Pons (tissue), 1 donor: ENCODE measurements at regions not wholly inside any gene's neighbourhood (a gene's known extent, or its start where the extent isn't known, plus 50 kb on each side); places are given as distances from the start of the nearest gene placed in this dataset.

Experiments
- DNase-seq: peaks from one replicate; pipeline ENCODE4 v3.0.0-alpha.2; 2016; ENCODE audit warnings: low spot score

DNA sequence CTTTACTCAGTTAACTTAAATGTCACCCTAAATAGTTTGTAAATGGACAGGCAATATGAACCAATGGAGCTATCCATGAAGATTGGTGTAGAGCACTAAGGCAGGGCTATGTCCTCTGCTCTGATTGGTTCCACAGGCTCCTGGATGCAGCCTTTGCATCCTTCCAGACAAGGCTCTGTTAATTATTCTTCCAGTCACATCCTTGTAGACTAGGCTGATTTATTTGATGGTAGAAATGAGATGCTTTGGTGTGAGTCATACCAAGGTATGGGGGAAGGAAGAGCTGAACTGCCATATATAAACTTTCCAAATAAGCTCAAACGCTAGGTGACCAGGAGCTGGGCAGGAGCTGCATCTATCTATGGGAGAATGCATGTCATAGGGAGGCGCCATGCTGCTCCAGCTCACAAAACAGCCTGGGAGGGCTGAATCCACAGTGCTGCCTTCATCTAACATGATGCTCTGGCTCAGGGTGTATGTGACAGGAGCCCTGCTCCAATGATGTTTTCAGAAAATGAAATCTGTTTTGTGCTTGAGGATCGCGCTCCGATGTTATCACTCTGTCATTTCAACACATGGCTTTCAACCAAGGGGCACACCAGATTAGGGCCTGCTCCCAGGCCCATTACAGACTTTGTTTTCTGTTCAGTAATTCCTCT lies 818.0 kb upstream of the ZNF608 start:
- DNase-seq: no peak

DNA sequence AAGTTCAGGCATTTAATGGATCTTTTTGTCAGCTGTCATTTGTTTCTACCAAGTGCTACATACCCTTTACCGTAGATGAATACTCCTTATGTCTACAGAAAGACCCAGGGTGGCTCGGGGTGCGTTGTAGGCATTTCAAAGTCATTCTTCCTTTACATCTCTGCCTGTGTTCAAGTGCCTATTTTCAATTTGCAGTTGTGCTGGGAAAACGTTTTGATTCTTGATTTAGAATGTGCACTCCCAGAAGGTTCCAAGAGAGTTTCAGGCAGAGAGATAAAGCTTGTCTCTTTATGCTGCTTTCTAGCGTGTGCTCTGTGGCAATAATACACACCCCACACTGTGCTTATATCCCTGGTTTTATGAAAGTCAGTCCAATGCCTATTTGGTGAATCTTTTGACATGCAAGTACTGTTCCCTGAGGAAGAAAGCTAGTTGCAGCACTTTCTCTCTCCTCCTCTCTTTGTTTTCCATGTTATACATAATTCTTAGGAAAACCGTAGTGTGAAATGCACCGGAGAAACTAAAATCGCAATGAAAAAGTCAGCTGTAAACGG lies 828.1 kb upstream of the ZNF608 start:
- peak; percentile 53 for DNase-seq

DNA sequence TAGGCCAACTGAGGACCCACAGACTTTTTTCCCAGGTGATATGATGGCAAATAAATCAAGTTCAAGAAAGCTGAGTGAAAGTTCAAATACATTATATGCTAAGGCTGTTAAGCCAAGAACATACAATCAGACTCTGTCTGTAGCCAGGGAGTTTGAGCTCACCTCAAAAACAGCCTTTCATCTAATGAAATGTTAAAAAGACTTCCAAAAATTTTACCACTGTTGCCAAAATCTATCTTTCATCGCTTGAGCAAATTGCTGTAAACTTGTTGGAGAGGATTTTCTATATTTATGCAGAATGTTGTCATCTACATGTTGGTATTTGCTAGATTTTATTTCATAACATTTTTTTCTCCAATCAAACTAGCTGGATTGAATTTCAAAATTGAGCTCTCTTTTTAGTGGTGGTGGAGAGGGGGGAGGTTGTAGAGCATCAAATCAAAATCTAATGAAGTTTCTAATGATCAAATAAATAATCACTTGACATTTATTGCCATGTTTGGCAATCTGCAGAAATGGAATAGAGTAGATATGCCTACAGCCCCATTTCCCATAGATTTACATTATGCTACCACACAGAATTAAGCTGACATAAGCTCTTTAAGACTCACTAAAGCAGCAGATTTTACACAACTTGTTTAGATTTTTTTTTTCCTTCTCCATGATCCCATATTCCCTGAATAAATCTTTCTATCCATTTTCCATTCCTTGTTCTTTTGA lies 828.9 kb upstream of the ZNF608 start:
- no peak for DNase-seq

DNA sequence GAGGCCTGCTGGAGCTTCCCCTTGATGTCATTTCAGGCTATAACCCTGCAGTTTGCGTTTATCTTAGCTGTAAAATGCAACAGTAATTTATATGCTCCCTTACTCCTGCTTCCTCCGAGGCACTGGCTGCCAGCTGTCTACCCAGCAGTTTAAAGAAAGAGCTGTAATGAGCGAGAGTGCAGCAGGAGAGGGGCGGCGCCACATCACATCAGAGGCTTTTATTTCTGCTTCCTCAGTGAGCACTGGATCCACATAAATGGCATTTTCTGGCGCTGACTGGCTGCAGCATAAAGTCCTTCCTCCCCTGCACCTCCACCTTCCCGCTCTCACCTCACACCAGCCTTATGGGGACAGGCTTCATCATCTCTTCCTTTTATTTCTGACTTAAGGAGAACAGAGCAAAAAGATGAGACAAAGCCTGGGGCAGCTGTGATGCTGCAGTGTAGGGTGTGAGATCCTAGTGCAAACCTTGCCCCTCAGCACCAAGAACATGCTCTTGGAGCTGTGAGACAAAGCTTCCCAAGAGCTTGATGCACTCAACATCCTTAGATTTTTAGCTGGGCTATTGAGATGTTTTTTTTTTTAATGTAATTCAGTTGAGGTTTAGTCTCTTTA lies 829.6 kb upstream of the ZNF608 start:
- peak; percentile 83 for DNase-seq

DNA sequence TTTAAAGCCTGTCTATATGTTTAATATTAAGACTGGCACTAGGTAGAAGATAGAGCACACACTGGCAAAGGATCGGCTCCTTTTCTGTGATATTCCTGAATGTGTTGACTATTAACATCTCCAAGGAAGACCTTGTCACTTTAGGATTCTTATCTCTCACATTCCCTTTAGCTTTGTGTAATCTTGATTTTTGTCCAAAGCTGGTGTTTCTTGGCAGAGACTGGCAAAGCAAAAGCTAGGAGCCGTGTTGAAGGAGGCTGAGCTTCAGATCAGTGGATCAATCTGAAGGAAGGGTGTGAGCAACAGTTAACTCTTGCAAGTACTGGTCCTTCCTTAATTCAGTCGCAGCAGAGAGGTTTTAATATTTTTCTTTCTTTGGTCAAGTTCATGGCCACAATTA lies 830.4 kb upstream of the ZNF608 start:
- no peak for DNase-seq

DNA sequence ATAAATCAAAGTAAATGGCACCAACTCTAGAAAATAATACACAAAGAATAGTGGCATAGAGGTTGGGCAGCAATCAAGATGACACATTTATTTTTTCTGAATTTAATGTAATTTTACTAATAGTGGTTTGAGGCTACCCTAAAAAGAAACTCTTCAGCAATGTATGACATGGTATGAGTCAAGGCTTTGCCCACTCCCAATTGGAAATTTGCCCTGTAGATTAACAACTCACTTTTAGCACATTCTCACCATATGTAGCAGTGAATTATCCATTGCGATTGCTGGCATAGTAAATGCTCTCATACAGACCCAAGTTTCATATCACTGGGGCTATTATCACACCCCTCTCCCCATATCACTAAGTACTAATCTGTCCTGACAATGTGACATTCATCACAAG lies 832.1 kb upstream of the ZNF608 start:
- no peak for DNase-seq

DNA sequence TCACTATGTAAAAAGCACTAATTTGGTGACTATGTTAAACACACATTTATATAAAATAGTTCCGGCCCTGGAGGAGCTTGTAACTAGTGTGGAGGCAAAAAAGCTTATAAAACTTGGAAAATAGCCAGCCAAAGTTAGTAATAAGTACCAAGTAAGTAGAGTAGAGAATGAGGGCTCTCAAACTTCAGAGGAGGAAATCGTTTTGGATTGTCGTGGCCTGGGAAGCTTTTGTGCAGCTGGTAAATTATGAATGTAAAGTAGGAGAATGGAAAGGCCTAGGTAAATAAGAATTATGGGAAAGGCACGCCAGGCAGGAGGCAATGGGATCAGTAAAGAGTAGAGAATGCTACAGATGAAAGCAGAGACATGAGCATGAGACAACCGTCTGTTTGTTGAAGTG lies 832.7 kb upstream of the ZNF608 start:
- no peak for DNase-seq

DNA sequence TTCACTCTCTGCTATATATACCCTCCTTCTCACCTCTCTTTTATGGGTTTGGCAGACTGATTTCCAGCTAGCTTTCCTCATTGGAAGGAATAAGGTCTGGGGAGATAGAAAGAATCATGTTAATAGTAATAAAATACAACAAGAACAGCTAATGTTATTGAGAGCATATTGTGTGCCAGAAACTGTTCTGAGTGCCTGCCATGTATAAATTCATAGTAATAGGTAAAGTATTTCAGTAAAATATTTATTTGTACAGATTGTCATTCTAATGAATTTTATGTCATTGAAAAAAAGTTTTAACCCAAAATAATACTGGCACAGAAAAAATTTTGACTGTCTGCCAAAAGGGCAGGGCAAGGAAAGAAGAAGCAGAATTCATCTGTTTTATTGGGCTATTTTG lies 834.9 kb upstream of the ZNF608 start:
- no peak for DNase-seq

DNA sequence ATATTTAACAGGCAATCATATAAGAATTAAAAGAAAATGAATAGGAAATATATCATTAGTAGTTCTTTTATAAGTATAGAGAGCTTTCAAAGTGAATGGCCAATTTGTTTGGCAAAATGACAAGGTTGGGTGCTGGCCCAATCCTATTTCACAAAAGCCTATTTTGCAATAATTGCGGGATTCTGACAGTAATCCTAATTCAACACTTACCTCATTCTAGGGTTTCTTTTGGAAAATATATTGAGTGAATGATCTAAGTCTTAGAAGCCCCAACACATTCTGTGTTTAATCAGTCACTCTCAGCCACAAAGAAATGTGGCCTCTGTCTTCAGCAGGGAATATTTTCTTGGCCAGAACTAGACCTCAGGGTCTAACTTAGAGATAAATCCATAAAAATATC lies 835.9 kb upstream of the ZNF608 start:
- DNase-seq: no peak

DNA sequence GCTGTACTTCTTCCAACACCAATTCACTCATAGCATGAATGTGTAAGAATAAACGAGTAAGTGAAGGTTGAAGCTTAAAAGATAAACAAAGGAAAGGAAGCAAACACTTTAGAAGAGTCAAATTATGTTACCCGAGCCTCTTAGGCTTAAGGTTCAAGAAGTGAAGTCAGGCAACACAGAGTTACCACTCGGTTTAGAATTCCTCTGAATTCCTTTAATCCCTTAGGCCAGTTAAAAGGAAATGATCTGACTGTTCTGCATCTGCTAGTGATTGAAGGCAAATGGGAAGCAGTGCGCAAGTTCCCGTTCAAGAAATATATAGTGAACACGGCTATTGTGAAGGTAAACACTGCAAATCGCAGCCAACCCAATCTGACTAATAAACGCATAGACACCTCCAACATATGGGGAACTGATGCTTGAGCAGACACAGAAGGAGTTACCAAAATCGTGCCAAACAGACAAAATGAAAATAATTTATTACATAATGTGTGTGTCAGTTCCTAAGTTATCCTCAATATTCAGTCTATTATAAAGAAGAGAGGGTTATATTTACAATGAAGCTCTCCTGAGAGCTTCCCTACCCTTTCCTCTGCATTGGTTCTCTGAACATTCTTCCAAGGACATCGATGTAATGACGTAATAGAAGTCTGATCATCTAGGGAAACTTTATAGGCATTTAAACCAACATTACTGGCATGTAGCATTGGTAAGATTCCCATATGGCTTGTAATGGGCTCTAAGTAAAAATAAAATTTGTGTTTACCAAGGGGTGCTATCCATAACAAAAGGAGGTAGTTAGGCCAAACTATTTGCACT lies 837.1 kb upstream of the ZNF608 start:
- DNase-seq: no peak

DNA sequence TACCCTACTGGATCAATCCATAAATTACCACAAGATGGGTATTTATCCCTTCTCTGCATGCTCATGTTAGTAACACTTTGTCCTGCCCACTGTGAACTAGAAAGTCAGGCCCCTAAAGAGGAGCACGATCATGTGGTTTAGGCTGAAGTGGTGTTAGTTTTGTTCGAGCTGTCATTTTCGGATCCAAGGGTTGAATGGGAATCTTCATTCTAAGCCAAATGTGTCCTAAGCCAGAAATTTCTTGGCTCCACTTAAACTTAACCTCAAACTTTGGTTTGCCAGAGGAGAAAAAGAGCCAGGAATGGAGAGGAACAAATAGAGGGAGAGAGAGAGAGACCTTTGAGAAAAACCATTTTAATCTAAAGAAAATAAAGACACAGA lies 837.7 kb upstream of the ZNF608 start:
- peak; percentile 60 for DNase-seq

DNA sequence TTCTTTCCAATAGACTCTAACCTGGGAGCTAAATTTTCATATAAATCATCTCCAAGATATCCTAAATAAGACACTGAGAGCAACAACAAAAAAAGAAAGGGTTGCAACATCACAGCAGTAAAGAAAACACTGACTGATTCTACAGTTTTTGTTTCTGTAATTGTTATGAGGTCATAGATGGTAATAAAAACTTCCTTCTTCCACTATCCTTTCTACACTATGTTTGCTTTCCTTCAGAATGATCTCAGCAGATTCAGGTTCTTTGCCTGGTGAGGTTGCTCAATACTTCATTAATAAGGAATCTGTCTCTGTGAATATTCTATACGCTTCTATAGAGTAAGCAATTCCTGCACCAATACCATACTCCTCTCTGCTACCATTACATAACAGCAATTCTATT lies 835.6 kb upstream of the GRAMD2B start:
- DNase-seq: no peak

DNA sequence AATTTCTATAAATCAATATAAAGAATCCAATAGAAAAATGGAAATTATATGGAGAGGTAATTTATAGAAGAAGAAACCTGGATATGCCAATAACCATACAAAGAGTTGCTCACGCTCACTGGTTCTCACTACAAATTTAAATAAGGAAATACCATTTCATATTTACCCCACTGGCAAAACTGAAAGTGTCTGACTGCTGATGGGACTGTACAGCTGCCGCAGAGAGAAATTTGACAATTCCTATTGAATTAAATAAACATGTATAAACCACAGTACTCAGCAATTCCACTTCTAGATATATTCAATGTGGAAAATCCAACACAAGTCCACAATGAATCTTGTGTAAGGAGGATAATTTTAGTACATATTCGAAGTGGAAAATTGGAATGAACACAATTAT lies 830.4 kb upstream of the GRAMD2B start:
- no peak for DNase-seq

DNA sequence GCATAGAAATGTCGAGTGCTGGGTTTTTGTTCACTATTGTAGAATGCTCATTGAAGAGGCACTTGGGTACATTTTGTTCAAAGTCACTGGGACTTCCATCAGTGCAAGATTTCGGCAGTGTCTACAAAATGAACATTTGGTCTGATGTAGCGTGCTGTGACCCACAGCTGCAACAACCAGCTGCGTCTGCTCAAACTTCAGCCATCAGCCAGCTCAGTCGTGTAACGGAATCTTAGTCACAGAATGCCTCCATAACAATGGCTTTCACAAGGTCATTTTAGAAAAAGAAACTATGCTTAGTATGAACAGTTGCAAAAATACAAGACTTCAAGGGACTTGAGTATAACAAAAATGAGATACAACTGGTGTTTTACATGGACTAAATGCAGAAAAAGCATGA lies 828.1 kb upstream of the GRAMD2B start:
- DNase-seq: peak; percentile 70

DNA sequence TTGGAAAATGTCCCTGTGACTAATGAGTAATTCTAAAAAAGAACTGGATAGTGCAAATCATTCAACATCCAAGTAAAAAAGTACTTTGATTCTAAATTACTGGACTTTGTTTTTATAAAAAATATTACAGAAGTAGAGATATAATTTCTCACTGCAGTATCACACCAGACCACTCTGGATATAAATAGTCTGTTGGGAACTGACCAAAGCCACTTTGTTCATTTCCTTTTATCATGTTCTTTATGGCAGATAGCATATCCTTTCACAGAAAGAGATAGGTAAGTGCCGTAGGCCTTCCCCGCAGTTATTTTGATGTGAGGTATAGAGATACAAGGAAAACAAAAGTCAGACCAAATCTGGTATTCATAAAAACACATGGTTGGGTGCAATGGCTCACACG lies 827.4 kb upstream of the GRAMD2B start:
- no peak for DNase-seq

DNA sequence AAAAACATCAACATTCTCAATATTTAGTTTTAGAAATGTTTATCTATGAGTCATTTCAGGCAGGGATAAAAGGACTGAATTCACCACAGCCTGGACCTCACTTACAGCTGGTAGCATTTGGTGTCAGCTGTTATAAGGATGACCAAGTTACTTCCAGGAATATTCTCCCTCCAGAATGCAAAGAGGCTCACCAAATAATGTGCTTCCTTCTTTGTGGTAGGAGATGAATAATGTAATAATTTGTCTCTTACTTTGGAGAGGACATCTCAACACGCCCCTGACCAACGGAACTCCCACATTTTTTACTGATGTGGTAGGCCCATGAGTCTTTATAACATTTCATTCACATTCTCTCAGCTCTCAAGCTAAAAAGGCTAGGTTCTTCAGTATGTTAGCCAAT lies 825.9 kb upstream of the GRAMD2B start:
- DNase-seq: no peak

DNA sequence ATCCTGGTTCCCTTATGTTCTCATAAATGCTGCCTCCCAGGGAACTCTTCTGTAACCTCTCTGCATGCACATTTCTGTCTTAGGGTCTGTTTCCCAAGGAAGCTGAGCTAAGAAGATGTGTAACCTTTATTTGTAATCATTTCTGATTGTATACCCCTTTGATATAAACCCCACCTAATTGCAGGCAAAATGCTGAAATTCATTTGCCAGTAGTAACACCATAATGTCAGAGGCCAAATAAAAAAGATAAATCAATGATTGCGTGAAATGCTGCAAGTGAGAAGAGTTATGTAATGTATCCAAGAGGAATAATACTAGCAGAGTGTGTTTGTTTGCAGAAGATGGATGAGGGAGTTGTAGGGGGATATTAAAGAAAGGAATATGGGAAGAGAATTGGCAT lies 822.6 kb upstream of the GRAMD2B start:
- no peak for DNase-seq

DNA sequence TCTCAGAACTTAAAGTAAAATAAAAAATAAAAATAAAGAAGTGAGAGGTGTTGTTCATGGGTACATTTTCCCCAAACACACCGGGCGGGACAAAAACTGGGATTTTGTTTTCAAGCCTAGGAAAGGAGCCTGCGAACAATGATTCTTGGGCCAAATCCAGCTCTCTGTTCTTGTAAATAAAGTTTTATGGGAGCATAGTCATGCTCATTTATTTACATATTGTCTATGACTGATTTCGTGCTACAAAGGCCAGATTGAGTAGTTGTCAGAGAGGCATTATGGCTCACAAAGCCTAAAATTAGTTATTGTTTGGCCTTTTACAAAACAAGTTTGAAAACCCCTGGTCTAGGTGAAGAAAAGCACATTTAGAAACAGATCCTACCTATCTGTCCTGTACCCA lies 821.0 kb upstream of the GRAMD2B start:
- no peak for DNase-seq

DNA sequence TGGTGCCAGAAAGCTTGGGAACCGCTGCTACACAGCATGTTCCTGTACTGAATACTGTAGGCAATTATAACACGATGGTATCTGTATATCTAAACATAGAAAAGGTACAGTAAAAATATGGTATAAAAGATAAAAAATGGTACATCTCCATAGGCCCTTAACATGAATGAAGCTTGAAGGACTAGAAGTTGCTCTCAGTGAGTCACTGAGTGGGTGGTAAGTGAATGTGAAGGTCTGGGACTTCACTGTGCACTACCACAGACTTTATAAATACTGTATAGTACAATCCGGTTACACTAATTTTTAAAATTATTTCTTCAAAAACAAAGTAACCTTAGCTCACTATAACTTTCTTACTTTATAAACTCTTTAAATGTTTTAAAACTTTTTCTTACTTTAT lies 819.9 kb upstream of the GRAMD2B start:
- DNase-seq: no peak

DNA sequence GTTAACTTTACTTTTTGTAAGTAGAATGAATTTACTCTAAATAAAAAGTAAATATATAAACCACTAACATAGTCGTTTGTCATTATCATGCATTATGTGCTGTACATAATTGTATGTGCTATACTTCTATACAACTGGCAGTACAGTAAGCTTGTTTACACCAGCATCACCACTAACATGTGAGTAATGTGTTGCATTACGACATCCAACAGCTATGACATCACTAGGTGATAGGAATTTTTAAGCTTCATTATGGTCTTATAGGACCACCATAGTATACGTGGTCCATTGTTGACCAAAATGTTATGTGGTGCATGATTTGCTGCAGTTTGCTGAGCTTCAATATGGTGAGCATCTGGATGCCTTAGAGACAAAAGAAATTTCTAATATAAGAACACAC lies 819.1 kb upstream of the GRAMD2B start:
- no peak for DNase-seq

DNA sequence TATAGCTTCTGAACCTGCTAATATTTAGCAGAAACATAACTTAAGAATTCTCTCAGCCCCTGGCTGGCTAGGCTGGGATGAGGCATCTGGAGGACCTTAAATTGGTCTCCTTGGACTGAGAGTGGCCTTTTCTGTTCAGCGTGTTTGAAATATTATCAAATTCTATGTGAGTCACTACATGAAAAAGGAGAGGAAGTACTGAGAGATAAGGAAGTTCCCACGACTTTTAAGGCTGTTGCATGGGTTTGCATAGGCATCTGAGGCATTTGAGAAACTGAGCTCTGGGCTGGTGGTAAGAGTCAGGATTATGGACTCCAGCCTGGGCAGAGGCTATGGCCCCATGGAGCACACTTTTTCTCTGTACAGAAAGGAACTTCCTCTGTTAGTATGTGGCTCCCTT lies 816.2 kb upstream of the GRAMD2B start:
- DNase-seq: no peak

DNA sequence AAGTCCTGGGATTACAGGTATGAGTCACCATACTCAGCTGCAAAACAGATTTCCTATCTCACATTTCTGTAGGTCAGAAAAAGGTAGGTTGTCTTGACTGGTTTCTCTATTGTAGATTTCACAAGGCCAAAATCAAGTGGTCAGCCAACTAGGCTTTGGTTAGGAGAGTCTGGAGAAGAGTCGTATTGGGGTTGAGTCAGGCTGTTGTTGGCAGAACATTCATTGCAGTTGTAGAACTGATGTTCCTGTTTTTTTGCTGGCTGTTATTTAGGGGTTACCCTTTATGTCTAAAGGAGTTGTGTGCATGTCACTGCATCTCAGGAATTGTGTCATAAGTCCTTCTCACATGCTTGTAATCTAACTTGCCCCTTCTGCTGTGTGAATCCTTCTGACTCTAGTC lies 814.2 kb upstream of the GRAMD2B start:
- DNase-seq: no peak

DNA sequence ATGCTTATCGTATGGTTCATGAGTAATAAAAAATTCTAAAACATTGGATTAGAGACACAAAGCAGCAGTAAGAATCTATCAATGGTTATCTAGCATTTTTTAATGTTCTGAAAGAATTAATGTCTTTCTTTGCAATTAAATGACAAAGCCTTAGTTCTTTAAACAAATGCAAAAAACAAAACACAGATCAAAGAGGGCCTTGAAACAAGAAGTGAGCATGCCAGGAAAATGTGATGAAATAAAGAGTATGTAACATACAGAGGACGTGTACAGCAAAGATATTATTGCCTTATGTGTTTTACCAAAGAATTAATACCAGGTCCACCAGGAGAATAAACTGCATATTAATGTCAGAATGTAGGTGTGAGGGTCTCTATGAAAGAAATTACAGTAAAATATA lies 812.3 kb upstream of the GRAMD2B start:
- DNase-seq: no peak
